GM12892 (cell line): ENCODE measurements at regions not wholly inside any gene's neighbourhood (a gene's known extent, or its start where the extent isn't known, plus 50 kb on each side); places are given as distances from the start of the nearest gene placed in this dataset.

Experiments
- POLR2A ChIP-seq: IDR thresholded peaks from 2 replicates; pipeline ENCODE4 v1.6.1; 2011; ENCODE audit warnings: low read depth, low read length, control low read depth
- POLR2AphosphoS5 ChIP-seq: IDR thresholded peaks from 2 replicates; pipeline ENCODE4 v1.6.1; 2011; ENCODE audit warnings: low read depth, low read length, control low read depth

- TF ChIP-seq POLR2AphosphoS5 (no peak), POLR2A (no peak)
Observed at GRCh38 chr3:25376340-25376739, 51.7 kb upstream of the RARB start.
